Adrenal gland (tissue), 9 donors: ENCODE measurements at regions not wholly inside any gene's neighbourhood (a gene's known extent, or its start where the extent isn't known, plus 50 kb on each side); places are given as distances from the start of the nearest gene placed in this dataset.

ENCODE experiments used
- DNase-seq, 7 donors: peaks; one replicate each; pipeline ENCODE4 v3.0.0-alpha.2; 2019 to 2020
- H3K27ac ChIP-seq, 5 donors: fragments of 200-600 bp; sonication (generic) in 4 of 5; 1 replicate in 3 of 5; 2 replicates in 2 of 5; pipeline versions ENCODE4 v1.5.1 to v1.8.0; 2016 to 2020; ENCODE audit warnings: mild to moderate bottlenecking in 1 of 5
- H3K27me3 ChIP-seq: fragments of 200-600 bp; 2 replicates; pipeline ENCODE4 v1.8.0; 2021
- H3K36me3 ChIP-seq, 2 donors: fragments of 200-600 bp; replicated peaks in 1 of 2; 1 replicate in 1 of 2; 2 replicates in 1 of 2; pipeline versions ENCODE4 v1.5.1 to v1.8.0; 2018 to 2022
- H3K4me1 ChIP-seq, 2 donors: fragments of 200-600 bp; replicated peaks in 1 of 2; 1 replicate in 1 of 2; 2 replicates in 1 of 2; pipeline versions ENCODE4 v1.5.1 to v1.8.0; 2018 to 2021
- H3K4me3 ChIP-seq, 4 donors: fragments of 200-600 bp; sonication (generic) in 3 of 4; one replicate each; pipeline ENCODE4 v1.5.1; 2016 to 2018
- H3K9me3 ChIP-seq, 3 donors: fragments of 200-600 bp; sonication (generic) in 1 of 3; replicated peaks in 1 of 3; 1 replicate in 2 of 3; 2 replicates in 1 of 3; pipeline versions ENCODE4 v1.5.1 to v1.8.0; 2016 to 2021
- POLR2A ChIP-seq, 2 donors: fragments of 450-650 bp; IDR thresholded peaks; one replicate each; pipeline ENCODE4 v1.6.1; 2017; ENCODE audit warnings: antibody characterized with exemption in 2 of 2, mild to moderate bottlenecking in 2 of 2, moderate library complexity in 1 of 2
- WGBS, 4 donors: extraction: QIAGEN DNeasy Blood & Tissue Kit in 2 of 4; methylation state at CpG; one replicate each; pipeline versions ENCODE4 v1.1.5 to v1.1.7; 2013 to 2017; 5-methylcytosine and 5-hydroxymethylcytosine counted together
- intact Hi-C, 2 donors: fragments of 100-400 bp; cut with DNase I; formaldehyde crosslinking; loops; one replicate each; pipeline versions ENCODE4 v1.14.1 to v1.15.0; 2022 to 2023
- TF ChIP-seq, protein P1 (sequence below), 6 experiments: fragments of 450-650 bp in 4 of 6; fragments of 200-600 bp in 2 of 6; sonication (generic) in 1 of 6; IDR thresholded peaks; 1 replicate in 5 of 6; 2 replicates in 1 of 6; pipeline versions ENCODE4 v1.5.1 to v1.8.0; 2016 to 2021; ENCODE audit warnings: antibody characterized with exemption in 6 of 6, mild to moderate bottlenecking in 2 of 6, moderate library complexity in 1 of 6
- donor health status: healthy with polysubstance abuse.
- donor health status: Bipolar disorder and iron deficiency.
- donor health status: DM: yes; HTN: yes; CAD: no.
- donor health status: DM: no; HTN: no; CAD: no.
- donor health status: DM: no; HTN: no; CAD: no.

GRCh38 chr7:4444106-4444505 lies 238.0 kb upstream of the FOXK1 start:
- Histone ChIP-seq H3K4me3 (no peak overlapping the region), H3K4me1 (no peaks in the 10 kb centered on the region), H3K9me3 (no peaks in the 10 kb centered on the region), H3K27me3 (no peaks in the 10 kb centered on the region), H3K27ac (no peak overlapping the region), H3K36me3 (no peaks in the 10 kb centered on the region)
- intact Hi-C loops, result no loop called here
- WGBS, 4 donors, result 48 to 70% (median 53%) methylated on average over 1 of the region's 1 CpG
- TF ChIP-seq, protein P1, sequence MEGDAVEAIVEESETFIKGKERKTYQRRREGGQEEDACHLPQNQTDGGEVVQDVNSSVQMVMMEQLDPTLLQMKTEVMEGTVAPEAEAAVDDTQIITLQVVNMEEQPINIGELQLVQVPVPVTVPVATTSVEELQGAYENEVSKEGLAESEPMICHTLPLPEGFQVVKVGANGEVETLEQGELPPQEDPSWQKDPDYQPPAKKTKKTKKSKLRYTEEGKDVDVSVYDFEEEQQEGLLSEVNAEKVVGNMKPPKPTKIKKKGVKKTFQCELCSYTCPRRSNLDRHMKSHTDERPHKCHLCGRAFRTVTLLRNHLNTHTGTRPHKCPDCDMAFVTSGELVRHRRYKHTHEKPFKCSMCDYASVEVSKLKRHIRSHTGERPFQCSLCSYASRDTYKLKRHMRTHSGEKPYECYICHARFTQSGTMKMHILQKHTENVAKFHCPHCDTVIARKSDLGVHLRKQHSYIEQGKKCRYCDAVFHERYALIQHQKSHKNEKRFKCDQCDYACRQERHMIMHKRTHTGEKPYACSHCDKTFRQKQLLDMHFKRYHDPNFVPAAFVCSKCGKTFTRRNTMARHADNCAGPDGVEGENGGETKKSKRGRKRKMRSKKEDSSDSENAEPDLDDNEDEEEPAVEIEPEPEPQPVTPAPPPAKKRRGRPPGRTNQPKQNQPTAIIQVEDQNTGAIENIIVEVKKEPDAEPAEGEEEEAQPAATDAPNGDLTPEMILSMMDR (IDR thresholded peaks at IDR 0.05), result no peak
- no peak for TF ChIP-seq POLR2A (IDR thresholded peaks at IDR 0.05)
- DNase-seq, result no peak

DNA sequence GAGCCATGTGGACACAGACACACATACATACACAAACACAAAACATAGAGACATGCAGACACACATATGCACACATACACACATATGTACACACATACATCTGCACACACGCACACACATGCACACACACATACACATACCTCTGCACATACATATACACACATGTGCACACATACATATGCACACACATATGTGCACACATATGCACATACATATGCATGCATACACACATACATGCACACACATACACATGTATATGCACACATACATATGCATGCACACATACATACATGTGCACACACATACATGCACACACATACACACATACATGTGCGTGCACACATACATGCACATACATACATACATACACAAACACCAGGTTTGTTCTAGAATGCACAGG lies 236.3 kb upstream of the FOXK1 start:
- Histone ChIP-seq H3K36me3 (no peaks in the 10 kb centered on the region), H3K27me3 (no peaks in the 10 kb centered on the region), H3K4me1 (no peaks in the 10 kb centered on the region), H3K9me3 (no peaks in the 10 kb centered on the region), H3K27ac (no peak overlapping the region), H3K4me3 (no peak overlapping the region)
- no peak for DNase-seq
- 81 to 93% (median 88%) methylated on average over 2 of the region's 2 CpGs for WGBS, 4 donors
- TF ChIP-seq, protein P1 (IDR thresholded peaks at IDR 0.05), result no peak
- intact Hi-C loops, result no loop called here

DNA sequence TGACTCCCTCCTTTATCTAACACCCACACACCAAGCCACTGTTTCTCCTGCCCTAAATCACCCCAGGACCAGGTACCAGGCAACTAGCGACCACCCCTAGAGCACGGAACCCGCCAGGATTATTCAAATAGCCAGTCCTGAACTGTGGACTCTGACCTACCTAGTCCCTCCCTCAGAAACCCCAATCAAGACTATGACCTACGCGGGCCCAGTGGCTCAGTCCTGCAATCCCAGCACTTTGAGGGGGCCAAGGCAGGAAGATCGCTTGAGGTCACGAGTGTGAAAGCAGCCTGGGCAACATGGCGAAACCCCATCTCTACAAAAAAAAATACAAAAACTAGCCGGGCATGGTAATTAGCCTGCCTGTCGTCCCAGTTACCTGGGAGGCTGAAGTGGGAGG lies 232.8 kb upstream of the FOXK1 start:
- no peaks in the 10 kb centered on the region for H3K36me3 ChIP-seq
- no peak for DNase-seq
- H3K9me3 ChIP-seq, result no peaks in the 10 kb centered on the region
- intact Hi-C loops, result no loop called here
- WGBS, 4 donors, result 85 to 92% (median 86%) methylated on average over 9 to 10 of the region's 10 CpGs
- H3K4me3 ChIP-seq, result no peak overlapping the region
- H3K4me1 ChIP-seq, result no peaks in the 10 kb centered on the region
- no peak overlapping the region for H3K27ac ChIP-seq
- TF ChIP-seq, protein P1 (IDR thresholded peaks at IDR 0.05), result no peak
- no peak for TF ChIP-seq POLR2A (IDR thresholded peaks at IDR 0.05)
- no peaks in the 10 kb centered on the region for H3K27me3 ChIP-seq

- no peak for DNase-seq
- 78 to 88% (median 84%) methylated on average over 2 of the region's 2 CpGs for WGBS, 4 donors
- Histone ChIP-seq H3K27me3 (no peaks in the 10 kb centered on the region), H3K27ac (no peak overlapping the region), H3K9me3 (no peaks in the 10 kb centered on the region), H3K4me3 (no peak overlapping the region), H3K4me1 (no peaks in the 10 kb centered on the region), H3K36me3 (no peaks in the 10 kb centered on the region)
- TF ChIP-seq POLR2A (IDR thresholded peaks at IDR 0.05), result no peak
- TF ChIP-seq, protein P1 (IDR thresholded peaks at IDR 0.05), result no peak
- intact Hi-C loops, result no loop called here
Observed at GRCh38 chr7:4450483-4450882, 231.6 kb upstream of the FOXK1 start.
